Caco-2 (cell line): ENCODE measurements at regions not wholly inside any gene's neighbourhood (a gene's known extent, or its start where the extent isn't known, plus 50 kb on each side); places are given as distances from the start of the nearest gene placed in this dataset.
"Not testable (repeated sequence)": the region's sequence is repeated elsewhere in the genome, so short reads cannot be mapped to it uniquely, and the experiment has no call there.

Experiments
- BruUV-seq: library from RNA; stranded (reverse); fragments of 400-500 nt; replicated peaks from 2 replicates; lab custom pipeline; 2021; lab: Mats Ljungman, UMichigan
- CTCF ChIA-PET: fragments of 300-600 bp; sonication (Branson Sonifier 250); formaldehyde crosslinking; loops from one replicate; lab custom pipeline; 2022; ENCODE audit warnings: antibody characterized with exemption; lab: Charles Lee
- POLR2A ChIA-PET: fragments of 300-600 bp; sonication (Branson Sonifier 250); formaldehyde crosslinking; loops from one replicate; lab custom pipeline; 2022; ENCODE audit warnings: antibody characterized with exemption; lab: Charles Lee
- DNase-seq, 2 experiments: peaks; one replicate each; pipeline versions ENCODE4 v3.0.0 to v3.0.0-alpha.2; 2020 to 2022
- H3K27me3 ChIP-seq: replicated peaks from 2 replicates; pipeline ENCODE4 v1.6.0; 2011; ENCODE audit warnings: low read length; ENCODE audit not compliant: control insufficient read depth, insufficient read depth
- H3K36me3 ChIP-seq: 2 replicates; pipeline ENCODE4 v1.5.1; 2011; ENCODE audit warnings: low read length; ENCODE audit not compliant: control insufficient read depth, insufficient read depth
- H3K4me1 ChIP-seq: fragments of 250-450 bp; sonication (Bioruptor Pico); 2 replicates; pipeline ENCODE4 v1.5.1; 2020; ENCODE audit warnings: mild to moderate bottlenecking
- H3K4me3 ChIP-seq: 2 replicates; pipeline ENCODE4 v1.5.1; 2011; ENCODE audit warnings: low read depth, mild to moderate bottlenecking, control low read depth, low read length
- H3K9me3 ChIP-seq: fragments of 250-450 bp; sonication (Bioruptor Pico); 2 replicates; pipeline ENCODE4 v1.5.1; 2020; ENCODE audit warnings: mild to moderate bottlenecking, moderate library complexity
- H3K27ac Mint-ChIP-seq: one replicate; pipeline ENCODE4 v1.8.0; 2022; ENCODE audit warnings: mixed read lengths; ENCODE audit not compliant: unreplicated experiment
- H3K27me3 Mint-ChIP-seq: one replicate; pipeline ENCODE4 v1.8.0; 2022; ENCODE audit warnings: mixed read lengths; ENCODE audit not compliant: insufficient read depth, unreplicated experiment
- H3K36me3 Mint-ChIP-seq: one replicate; pipeline ENCODE4 v1.8.0; 2022; ENCODE audit warnings: mild to moderate bottlenecking, mixed read lengths; ENCODE audit not compliant: insufficient read depth, unreplicated experiment
- H3K4me1 Mint-ChIP-seq: one replicate; pipeline ENCODE4 v1.8.0; 2022; ENCODE audit warnings: low read depth, mixed read lengths; ENCODE audit not compliant: unreplicated experiment
- H3K4me3 Mint-ChIP-seq: one replicate; pipeline ENCODE4 v1.8.0; 2022; ENCODE audit warnings: mild to moderate bottlenecking, moderate library complexity, mixed read lengths; ENCODE audit not compliant: unreplicated experiment
- H3K9me3 Mint-ChIP-seq: one replicate; pipeline ENCODE4 v1.8.0; 2022; ENCODE audit warnings: mixed read lengths; ENCODE audit not compliant: unreplicated experiment
- CTCF ChIP-seq, 2 experiments: fragments of 200-600 bp in 1 of 2; IDR thresholded peaks; 1 replicate in 1 of 2; 2 replicates in 1 of 2; pipeline versions ENCODE4 v1.5.1 to v1.8.0; 2011 to 2022; ENCODE audit warnings: antibody characterized with exemption in 1 of 2, control low read depth in 1 of 2, inconsistent platforms in 1 of 2, low read depth in 1 of 2, low read length in 1 of 2, mild to moderate bottlenecking in 1 of 2, moderate library complexity in 1 of 2; ENCODE audit not compliant: insufficient read depth in 1 of 2, severe bottlenecking in 1 of 2, unreplicated experiment in 1 of 2
- intact Hi-C: fragments of 100-400 bp; cut with micrococcal nuclease; formaldehyde crosslinking; loops from one replicate; pipeline ENCODE4 v1.10.0; 2022; ENCODE audit not compliant: unreplicated experiment

GRCh38 chr5:39618391-39618790, 193.6 kb upstream of the DAB2 start:
- ChIA-PET CTCF (no interaction called here), POLR2A (no interaction called here)
- H3K27me3 ChIP-seq, result no peaks in the 10 kb centered on the region
- Mint-ChIP-seq H3K27me3 (no peaks in the 10 kb centered on the region), H3K4me3 (no peak overlapping the region), H3K9me3 (no peaks in the 10 kb centered on the region), H3K36me3 (no peaks in the 10 kb centered on the region), H3K4me1 (no peaks in the 10 kb centered on the region), H3K27ac (no peak overlapping the region)
- DNase-seq, result no peak
- H3K36me3 ChIP-seq, result no peaks in the 10 kb centered on the region
- no peaks in the 10 kb centered on the region for H3K9me3 ChIP-seq
- no peak for TF ChIP-seq CTCF (IDR thresholded peaks at IDR 0.05; ENCODE audit: insufficient read depth in 1 of 2, low read depth in 1 of 2, low read length in 1 of 2, severe bottlenecking in 1 of 2, unreplicated experiment in 1 of 2)
- intact Hi-C loops, result no loop called here
- H3K4me1 ChIP-seq, result no peaks in the 10 kb centered on the region
- no peak overlapping the region for H3K4me3 ChIP-seq
- BruUV-seq, result no TSS peak

GRCh38 chr5:39616131-39616530, 191.4 kb upstream of the DAB2 start:
- TF ChIP-seq CTCF (IDR thresholded peaks at IDR 0.05; ENCODE audit: insufficient read depth in 1 of 2, low read depth in 1 of 2, low read length in 1 of 2, severe bottlenecking in 1 of 2, unreplicated experiment in 1 of 2), result no peak
- Histone ChIP-seq H3K9me3 (no peaks in the 10 kb centered on the region), H3K27me3 (no peaks in the 10 kb centered on the region), H3K4me3 (no peak overlapping the region), H3K36me3 (no peaks in the 10 kb centered on the region), H3K4me1 (no peaks in the 10 kb centered on the region)
- Mint-ChIP-seq H3K4me3 (no peak overlapping the region), H3K27ac (no peak overlapping the region), H3K27me3 (no peaks in the 10 kb centered on the region), H3K4me1 (no peaks in the 10 kb centered on the region), H3K36me3 (no peaks in the 10 kb centered on the region), H3K9me3 (no peaks in the 10 kb centered on the region)
- ChIA-PET POLR2A (no interaction called here), CTCF (no interaction called here)
- no peak for DNase-seq
- BruUV-seq, result no TSS peak
- intact Hi-C loops, result no loop called here

- H3K4me3 Mint-ChIP-seq, H3K27ac Mint-ChIP-seq, intact Hi-C loops, H3K4me3 ChIP-seq, POLR2A ChIA-PET, H3K27me3 ChIP-seq, BruUV-seq, H3K9me3 Mint-ChIP-seq, H3K36me3 ChIP-seq, DNase-seq, H3K4me1 ChIP-seq, H3K27me3 Mint-ChIP-seq, H3K4me1 Mint-ChIP-seq, H3K9me3 ChIP-seq, CTCF ChIA-PET, H3K36me3 Mint-ChIP-seq: not testable (repeated sequence)
Measured at GRCh38 chr5:39611076-39611475, 186.3 kb upstream of the DAB2 start.

- TF ChIP-seq CTCF (IDR thresholded peaks at IDR 0.05; ENCODE audit: insufficient read depth in 1 of 2, low read depth in 1 of 2, low read length in 1 of 2, severe bottlenecking in 1 of 2, unreplicated experiment in 1 of 2), result no peak
- no TSS peak for BruUV-seq
- Histone ChIP-seq H3K9me3 (no peaks in the 10 kb centered on the region), H3K27me3 (no peaks in the 10 kb centered on the region), H3K4me3 (no peak overlapping the region), H3K36me3 (no peaks in the 10 kb centered on the region), H3K4me1 (peaks cover 5% of the 10 kb centered on the region; the same call in 1 of the 2 replicates)
- Mint-ChIP-seq H3K9me3 (peaks cover 9% of the 10 kb centered on the region), H3K27ac (no peak overlapping the region), H3K4me3 (no peak overlapping the region), H3K4me1 (peaks cover 6% of the 10 kb centered on the region), H3K36me3 (no peaks in the 10 kb centered on the region), H3K27me3 (no peaks in the 10 kb centered on the region)
- DNase-seq, result no peak
- POLR2A ChIA-PET, result no interaction called here
- intact Hi-C loops, result no loop called here
- CTCF ChIA-PET, result no interaction called here
Measured at GRCh38 chr5:39608024-39608423, 183.2 kb upstream of the DAB2 start.
